ENCODE measurements at regions not wholly inside any gene's neighbourhood (a gene's known extent, or its start where the extent isn't known, plus 50 kb on each side); places are given as distances from the start of the nearest gene placed in this dataset.

DNA sequence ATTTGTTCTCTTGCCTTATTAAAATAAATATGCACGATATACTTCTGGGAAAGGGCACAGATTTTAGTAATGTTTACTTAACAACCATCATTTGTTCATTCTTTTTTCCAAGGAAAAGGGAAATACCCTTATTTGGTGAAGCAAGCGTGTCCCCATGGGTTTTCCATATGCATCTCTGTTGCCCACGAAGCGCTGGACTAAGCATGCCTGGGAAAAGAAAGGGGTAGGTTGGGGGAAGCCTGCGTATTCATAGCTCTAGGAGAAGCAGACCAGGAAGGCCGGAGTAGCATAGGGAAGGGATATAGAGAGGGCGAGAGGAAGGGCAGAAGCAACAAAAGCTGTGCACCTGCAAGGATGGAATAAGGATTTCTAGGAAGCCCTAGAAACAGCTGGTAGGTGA is 61.8 kb upstream of the ACO1 start:
- TF ChIP-seq POLR2A (IDR thresholded peaks at IDR 0.05), result no peak
- no peak for TF ChIP-seq CTCF (IDR thresholded peaks at IDR 0.05)

Measured in right lobe of liver (tissue), 4 donors.